Heart right ventricle (tissue), 16 donors: ENCODE measurements at regions not wholly inside any gene's neighbourhood (a gene's known extent, or its start where the extent isn't known, plus 50 kb on each side); places are given as distances from the start of the nearest gene placed in this dataset.

Experiments
- ATAC-seq, 8 donors: fragments of 200-7000 bp; cut with Tn5 transposase; one replicate each; pipeline ENCODE4 v1.9.1; 2020; ENCODE audit warnings: mild to moderate bottlenecking in 8 of 8, moderate library complexity in 8 of 8, moderate number of reproducible peaks in 1 of 8
- DNase-seq, 2 donors: peaks; one replicate each; pipeline ENCODE4 v3.0.0-alpha.2; 2020
- H3K27ac ChIP-seq, 10 donors: fragments of 200-600 bp; sonication (generic) in 2 of 10; one replicate each; pipeline versions ENCODE4 v1.5.0 to v1.8.0; 2020 to 2022; ENCODE audit warnings: mild to moderate bottlenecking in 3 of 10
- H3K27me3 ChIP-seq, 7 donors: fragments of 200-600 bp; one replicate each; pipeline ENCODE4 v1.8.0; 2021 to 2022; ENCODE audit warnings: mild to moderate bottlenecking in 2 of 7
- H3K36me3 ChIP-seq, 9 donors: fragments of 200-600 bp; sonication (generic) in 1 of 9; one replicate each; pipeline versions ENCODE4 v1.5.0 to v1.8.0; 2020 to 2022; ENCODE audit warnings: mild to moderate bottlenecking in 2 of 9
- H3K4me1 ChIP-seq, 9 donors: fragments of 200-600 bp; sonication (generic) in 1 of 9; one replicate each; pipeline versions ENCODE4 v1.5.0 to v1.8.0; 2020 to 2022; ENCODE audit warnings: mild to moderate bottlenecking in 4 of 9
- H3K4me3 ChIP-seq, 10 donors: fragments of 200-600 bp; sonication (generic) in 2 of 10; one replicate each; pipeline versions ENCODE4 v1.5.0 to v1.8.0; 2020 to 2022; ENCODE audit warnings: mild to moderate bottlenecking in 7 of 10, moderate library complexity in 2 of 10
- H3K9me3 ChIP-seq, 11 donors: fragments of 200-600 bp in 10 of 11; sonication (generic) in 2 of 11; one replicate each; pipeline versions ENCODE4 v1.5.0 to v1.8.0; 2013 to 2022; ENCODE audit warnings: mild to moderate bottlenecking in 2 of 11, control low read depth in 1 of 11, moderate library complexity in 1 of 11
- CTCF ChIP-seq, 9 donors: fragments of 200-600 bp; sonication (generic) in 2 of 9; IDR thresholded peaks; one replicate each; pipeline versions ENCODE4 v1.5.0 to v1.8.0; 2021 to 2022; ENCODE audit warnings: antibody characterized with exemption in 9 of 9, mild to moderate bottlenecking in 5 of 9, moderate library complexity in 1 of 9
- WGBS, 2 donors: extraction: QIAGEN DNeasy Blood & Tissue Kit; methylation state at CpG; one replicate each; pipeline ENCODE4 v1.1.7; 2013; ENCODE audit warnings: inconsistent platforms in 1 of 2; 5-methylcytosine and 5-hydroxymethylcytosine counted together
- intact Hi-C, 10 donors: fragments of 100-400 bp; cut with DNase I; formaldehyde crosslinking; loops; one replicate each; pipeline versions ENCODE4 v1.11.1 to v1.14.2; 2022
- donor health status: Arrhythmogenic right ventricular cardiomyopathy.
- donor health status: ischemic (EF 13 %, LVEDD 7.1; RV severe dilation, severe dysfunction).
- donor health status: healthy with polysubstance abuse.
- donor health status: DM: no; HTN: yes; CAD: no.
- donor health status: DM: no; HTN: no; CAD: no.
- donor health status: ischemic (EF 25% LVEDD 6.9; RV normal size, moderate dysfunction).
- donor health status: ischemic (EF 25% LVEDD 5.7; RV mildly dilated, moderate dysfunction).
- donor health status: healthy.
- donor health status: DM: yes; HTN: yes; CAD: no.
- donor health status: Ischemic cardiomyopathy.
- donor health status: ischemic (EF 35%, LVEDD 5.7; RV mildly dilated, moderate dysfunction).
- donor health status: nonischemic (EF 11% LVEDD 7.7; RV severe dilation, severe dysfunction).
- donor health status: DM: yes; HTN: yes; CAD: no.
- donor health status: PGD.
- donor health status: ischemic (EF 29% LVEDD 5.4; RV normal size, mild dysfunction).
- donor health status: nonischemic (EF 23%, LVEDD 6.1; RV moderate dilation, normal function).

- no peak for TF ChIP-seq CTCF (IDR thresholded peaks at IDR 0.05)
Measured at GRCh38 chr20:6916938-6917337, 149.5 kb downstream of the BMP2 start.

GRCh38 chr20:6919792-6920468, 152.4 kb downstream of the BMP2 start:
- TF ChIP-seq CTCF (IDR thresholded peaks at IDR 0.05), result no peak
- Histone ChIP-seq H3K27me3 (no peaks in the 10 kb centered on the region), H3K27ac (no peak overlapping the region), H3K9me3 (no peaks in the 10 kb centered on the region), H3K4me3 (no peak overlapping the region), H3K4me1 (no peaks in the 10 kb centered on the region), H3K36me3 (no peaks in the 10 kb centered on the region)
- WGBS, 2 donors, result 53 to 54% methylated on average over 6 of the region's 6 CpGs
- intact Hi-C loops, result no loop called here
- DNase-seq (no peak), ATAC-seq (no peak)

More at GRCh38 chr20:6916938-6917337, 149.5 kb downstream of the BMP2 start:
- Histone ChIP-seq H3K27me3 (no peaks in the 10 kb centered on the region), H3K9me3 (no peaks in the 10 kb centered on the region), H3K4me3 (no peak overlapping the region), H3K4me1 (no peaks in the 10 kb centered on the region), H3K27ac (no peak overlapping the region), H3K36me3 (no peaks in the 10 kb centered on the region)
- DNase-seq, result no peak
- intact Hi-C loops, result no loop called here
- no peak for ATAC-seq
- 96% methylated on average over 1 of the region's 1 CpG for WGBS, 2 donors

GRCh38 chr20:6920991-6921613, 153.6 kb downstream of the BMP2 start:
- Histone ChIP-seq H3K36me3 (no peaks in the 10 kb centered on the region), H3K27ac (no peak overlapping the region), H3K27me3 (no peaks in the 10 kb centered on the region), H3K4me1 (no peaks in the 10 kb centered on the region), H3K4me3 (no peak overlapping the region), H3K9me3 (no peaks in the 10 kb centered on the region)
- DNase-seq (no peak), ATAC-seq (no peak)
- 73 to 86% methylated on average over 9 of the region's 9 CpGs for WGBS, 2 donors
- intact Hi-C loops, result no loop called here
- TF ChIP-seq CTCF (IDR thresholded peaks at IDR 0.05), result no peak

GRCh38 chr20:6921717-6922386, 154.4 kb downstream of the BMP2 start:
- Histone ChIP-seq H3K4me3 (no peak overlapping the region), H3K4me1 (no peaks in the 10 kb centered on the region), H3K36me3 (no peaks in the 10 kb centered on the region), H3K27me3 (no peaks in the 10 kb centered on the region), H3K27ac (no peak overlapping the region), H3K9me3 (no peaks in the 10 kb centered on the region)
- DNase-seq (no peak), ATAC-seq (no peak)
- intact Hi-C loops, result no loop called here
- WGBS, 2 donors, result 70 to 84% methylated on average over 1 of the region's 1 CpG
- TF ChIP-seq CTCF (IDR thresholded peaks at IDR 0.05), result no peak
